ENCODE measurements at regions not wholly inside any gene's neighbourhood (a gene's known extent, or its start where the extent isn't known, plus 50 kb on each side); places are given as distances from the start of the nearest gene placed in this dataset.

DNA sequence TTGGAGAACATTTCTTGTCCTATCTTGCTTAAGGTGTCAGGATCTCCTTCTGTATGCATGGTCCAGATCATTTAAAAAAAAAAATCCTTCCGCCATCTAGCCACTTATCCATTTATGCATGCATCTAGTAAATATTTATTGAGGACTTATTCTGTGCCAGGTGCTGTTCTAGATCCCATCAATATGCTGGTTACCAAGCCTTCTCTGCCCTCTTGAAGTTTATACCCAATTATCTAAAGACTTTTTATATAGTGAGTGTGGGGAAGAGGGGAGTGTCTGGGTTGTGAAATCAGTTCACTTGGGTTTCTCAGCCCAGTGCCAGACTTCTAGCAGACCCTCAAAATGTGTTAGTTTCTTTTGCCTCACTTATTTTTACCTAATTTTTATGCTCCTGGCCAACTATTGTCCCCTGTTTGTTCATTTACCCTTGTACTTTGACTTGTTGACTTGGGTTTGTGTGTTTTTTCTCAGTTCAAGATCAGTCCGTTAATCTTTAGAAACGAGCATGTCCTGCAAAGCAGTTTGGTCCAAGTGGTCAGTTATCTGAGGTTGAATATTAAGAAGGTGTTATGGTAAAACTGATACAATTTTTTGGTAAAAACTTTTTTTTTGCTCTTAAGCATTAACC, 488.9 kb downstream of the PCNX1 start:
- TF ChIP-seq POLR2A (IDR thresholded peaks at IDR 0.05) (no peak), CTCF (IDR thresholded peaks at IDR 0.05) (no peak)

Data from stomach (tissue), 4 donors.